ENCODE measurements at regions not wholly inside any gene's neighbourhood (a gene's known extent, or its start where the extent isn't known, plus 50 kb on each side); places are given as distances from the start of the nearest gene placed in this dataset.
A peak's percentile ranks its signal among the peaks of the same experiment; 100 is the strongest.

DNA sequence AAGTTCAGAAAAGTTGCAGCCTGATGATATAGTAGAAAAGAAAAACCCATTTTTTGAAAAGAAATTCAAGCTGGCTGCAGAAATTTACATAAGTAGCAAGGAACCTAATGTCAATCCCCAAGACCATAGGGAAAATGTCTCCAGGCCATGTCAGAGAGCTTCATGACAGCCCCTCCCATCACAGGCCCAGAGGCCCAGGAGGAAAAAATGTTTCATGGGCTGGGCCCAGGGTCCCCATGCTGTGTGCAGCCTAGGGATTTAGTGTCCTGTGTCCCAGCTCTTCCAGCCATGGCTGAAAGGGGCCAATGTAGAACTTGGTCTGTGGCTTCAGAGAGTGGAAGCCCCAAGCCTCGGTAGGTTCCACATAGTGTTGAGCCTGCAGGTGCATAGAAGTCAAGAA is 220.3 kb downstream of the CSNK1G3 start:
- Histone ChIP-seq H3K4me3 (no peak overlapping the region), H3K9ac (ENCODE audit: insufficient read depth in 1 of 2, low read depth in 2 of 2, low read length in 2 of 2) (no peak overlapping the region), H4K20me1 (replicated peaks; ENCODE audit: control insufficient read depth, insufficient read depth, low read length) (no peaks in the 10 kb centered on the region), H3K4me1 (replicated peaks in 1 of 2; ENCODE audit: control insufficient read depth in 2 of 2, insufficient read depth in 2 of 2, low read length in 2 of 2) (no peaks in the 10 kb centered on the region), H3K27me3 (ENCODE audit: control insufficient read depth in 2 of 2, insufficient read depth in 2 of 2, low read length in 2 of 2) (no peaks in the 10 kb centered on the region), H3K27ac (ENCODE audit: extremely low read depth, low read depth, low read length) (no peak overlapping the region), H3K4me2 (ENCODE audit: insufficient read depth, low read length) (no peak overlapping the region), H3K36me3 (ENCODE audit: control insufficient read depth, insufficient read depth, low read length) (no peaks in the 10 kb centered on the region), H2AFZ (ENCODE audit: low read depth, low read length) (no peak overlapping the region), H3K9me3 (replicated peaks; ENCODE audit: control insufficient read depth, insufficient read depth, low read depth, low read length) (no peaks in the 10 kb centered on the region; the same call in 1 of the 2 replicates), H3K9me1 (ENCODE audit: control insufficient read depth, insufficient read depth, low read length) (no peaks in the 10 kb centered on the region), H3K79me2 (ENCODE audit: control insufficient read depth, insufficient read depth, low read length) (no peaks in the 10 kb centered on the region)
- intact Hi-C loops (cut with micrococcal nuclease) = no loop called here
- BruUV-seq (replicated peaks) = no TSS peak
- POLR2A ChIA-PET = no interaction called here
- DNase-seq (ENCODE audit: extremely low read depth in 1 of 4, low spot score in 3 of 4) (no peak), FAIRE-seq (no peak), ATAC-seq (no peak)
- peak; percentile 22; the same call in 1 of the 2 replicates for TF ChIP-seq CEBPZ (IDR thresholded peaks at IDR 0.05; ENCODE audit: borderline replicate concordance, low read depth, low read length)
- no peak for TF ChIP-seq ZNF398 (CRISPR knock-in tag; IDR thresholded peaks at IDR 0.05)
- TF ChIP-seq CBX5 (IDR thresholded peaks at IDR 0.05; ENCODE audit: borderline replicate concordance, low read depth) = peak; percentile 23; the same call in 1 of the 2 replicates
- no peak for TF ChIP-seq CC2D1A (IDR thresholded peaks at IDR 0.05)
- TF ChIP-seq ZFP36 (IDR thresholded peaks at IDR 0.05; ENCODE audit: low read depth, low read length, partially characterized antibody) = peak; percentile 75
- WGBS (ENCODE audit: insufficient coverage, low coverage, missing lambda C conversion rate) = 0% methylated on average over 1 of the region's 1 CpG
- in situ Hi-C loops (cut with MboI) = no loop called here
- CTCF ChIA-PET (ENCODE audit: low intra/inter-chr PET ratio) = no interaction called here

Data from K562 (cell line).